ENCODE measurements at regions not wholly inside any gene's neighbourhood (a gene's known extent, or its start where the extent isn't known, plus 50 kb on each side); places are given as distances from the start of the nearest gene placed in this dataset.

DNA sequence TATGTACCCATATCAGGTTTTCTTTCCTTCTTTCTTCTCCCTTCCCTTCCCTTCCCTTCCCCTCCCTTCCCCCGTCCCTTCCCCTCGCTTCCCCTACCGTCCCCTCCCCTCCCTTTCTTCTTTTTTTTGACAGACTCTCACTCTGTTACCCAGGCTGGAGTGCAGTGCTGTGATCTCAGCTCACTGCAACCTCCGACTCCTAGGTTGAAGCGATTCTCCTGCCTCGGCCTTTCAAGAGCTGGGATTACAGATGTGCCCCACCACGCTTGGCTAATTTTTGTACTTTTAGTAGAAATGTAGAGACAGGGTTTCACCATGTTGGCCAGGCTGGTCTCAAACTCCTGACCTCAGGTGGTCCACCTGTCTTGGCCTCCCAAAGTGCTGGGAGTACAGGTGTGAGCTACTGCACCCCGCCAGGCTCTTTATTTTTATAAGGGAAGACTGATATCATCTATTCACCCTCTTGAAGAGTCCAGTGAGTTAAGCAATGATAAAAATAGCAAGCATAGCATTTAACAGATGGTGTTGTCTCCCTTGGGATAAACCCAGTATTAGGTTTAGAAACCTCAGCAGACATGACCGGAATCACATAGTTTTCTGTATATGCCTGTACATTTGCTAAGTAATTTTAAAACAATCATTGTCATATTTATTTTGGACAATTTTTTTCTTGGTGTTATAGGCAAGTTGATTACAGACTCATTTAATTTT is 888.4 kb downstream of the TRIB2 start:
- in situ Hi-C loops (cut with HindIII; ENCODE audit: low pct_unique_long_range_greater_than_20kb, low sequenced_read_pairs): no loop called here
- H3K9me3 ChIP-seq (ENCODE audit: control insufficient read depth, insufficient read depth, low read depth, low read length): no peaks in the 10 kb centered on the region
- POLR2A ChIA-PET: no interaction called here
- intact Hi-C loops (cut with micrococcal nuclease; ENCODE audit: unreplicated experiment): no loop called here
- H3K36me3 ChIP-seq (ENCODE audit: control insufficient read depth, insufficient read depth, low read length): no peaks in the 10 kb centered on the region
- no TSS peak for BruUV-seq (replicated peaks)
- TF ChIP-seq, protein P1, sequence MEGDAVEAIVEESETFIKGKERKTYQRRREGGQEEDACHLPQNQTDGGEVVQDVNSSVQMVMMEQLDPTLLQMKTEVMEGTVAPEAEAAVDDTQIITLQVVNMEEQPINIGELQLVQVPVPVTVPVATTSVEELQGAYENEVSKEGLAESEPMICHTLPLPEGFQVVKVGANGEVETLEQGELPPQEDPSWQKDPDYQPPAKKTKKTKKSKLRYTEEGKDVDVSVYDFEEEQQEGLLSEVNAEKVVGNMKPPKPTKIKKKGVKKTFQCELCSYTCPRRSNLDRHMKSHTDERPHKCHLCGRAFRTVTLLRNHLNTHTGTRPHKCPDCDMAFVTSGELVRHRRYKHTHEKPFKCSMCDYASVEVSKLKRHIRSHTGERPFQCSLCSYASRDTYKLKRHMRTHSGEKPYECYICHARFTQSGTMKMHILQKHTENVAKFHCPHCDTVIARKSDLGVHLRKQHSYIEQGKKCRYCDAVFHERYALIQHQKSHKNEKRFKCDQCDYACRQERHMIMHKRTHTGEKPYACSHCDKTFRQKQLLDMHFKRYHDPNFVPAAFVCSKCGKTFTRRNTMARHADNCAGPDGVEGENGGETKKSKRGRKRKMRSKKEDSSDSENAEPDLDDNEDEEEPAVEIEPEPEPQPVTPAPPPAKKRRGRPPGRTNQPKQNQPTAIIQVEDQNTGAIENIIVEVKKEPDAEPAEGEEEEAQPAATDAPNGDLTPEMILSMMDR (IDR thresholded peaks at IDR 0.05): no peak
- TF ChIP-seq SIN3A (IDR thresholded peaks at IDR 0.05; ENCODE audit: borderline replicate concordance, insufficient read depth, low read depth, low read length): no peak
- no peak for TF ChIP-seq REST (IDR thresholded peaks at IDR 0.05; ENCODE audit: insufficient read depth in 1 of 2, low read depth in 2 of 2, low read length in 1 of 2)
- no peak for TF ChIP-seq POLR2AphosphoS5 (IDR thresholded peaks at IDR 0.05; ENCODE audit: low read depth, low read length)
- TF ChIP-seq TCF7L2 (IDR thresholded peaks at IDR 0.05; ENCODE audit: low read depth, low read length): no peak
- H3K27me3 ChIP-seq (ENCODE audit: control insufficient read depth, insufficient read depth, low read length): no peaks in the 10 kb centered on the region
- no peak overlapping the region for H3K27ac ChIP-seq (ENCODE audit: low read length)
- H3K4me3 ChIP-seq (ENCODE audit: low read depth in 2 of 2, low read length in 2 of 2): no peak overlapping the region
- no peak for ATAC-seq
- CTCF ChIA-PET: no interaction called here
- DNase-seq (ENCODE audit: low read depth, low spot score): no peak
- no peaks in the 10 kb centered on the region for H3K4me1 ChIP-seq (ENCODE audit: control insufficient read depth, insufficient read depth, low read length)

DNA sequence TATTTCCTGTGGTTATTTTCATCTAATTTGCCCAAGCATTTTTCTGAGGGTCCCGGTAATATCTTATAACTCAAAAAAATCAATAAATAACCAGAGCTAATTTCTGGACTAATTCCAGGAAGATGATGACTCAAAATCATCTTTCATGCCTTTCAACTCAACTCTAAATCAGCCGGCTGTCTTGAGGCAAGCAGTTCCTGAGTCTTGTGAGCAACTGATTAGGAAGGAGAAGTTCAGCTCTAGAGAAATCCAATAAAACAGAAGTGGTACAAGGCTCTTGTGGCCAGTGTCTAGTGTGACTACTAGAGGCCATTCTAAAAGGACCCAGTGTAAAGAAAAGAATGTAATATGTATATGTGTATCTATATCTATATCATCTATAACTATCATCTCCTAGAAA is 890.4 kb downstream of the TRIB2 start:
- POLR2A ChIA-PET: no interaction called here
- DNase-seq (ENCODE audit: low read depth, low spot score) (no peak), ATAC-seq (no peak)
- TF ChIP-seq SIN3A (IDR thresholded peaks at IDR 0.05; ENCODE audit: borderline replicate concordance, insufficient read depth, low read depth, low read length): no peak
- TF ChIP-seq, protein P1 (IDR thresholded peaks at IDR 0.05): no peak
- TF ChIP-seq POLR2AphosphoS5 (IDR thresholded peaks at IDR 0.05; ENCODE audit: low read depth, low read length): no peak
- no peak for TF ChIP-seq REST (IDR thresholded peaks at IDR 0.05; ENCODE audit: insufficient read depth in 1 of 2, low read depth in 2 of 2, low read length in 1 of 2)
- TF ChIP-seq TCF7L2 (IDR thresholded peaks at IDR 0.05; ENCODE audit: low read depth, low read length): no peak
- Histone ChIP-seq H3K27me3 (ENCODE audit: control insufficient read depth, insufficient read depth, low read length) (no peaks in the 10 kb centered on the region), H3K4me1 (ENCODE audit: control insufficient read depth, insufficient read depth, low read length) (no peaks in the 10 kb centered on the region), H3K27ac (ENCODE audit: low read length) (no peak overlapping the region), H3K9me3 (ENCODE audit: control insufficient read depth, insufficient read depth, low read depth, low read length) (no peaks in the 10 kb centered on the region), H3K36me3 (ENCODE audit: control insufficient read depth, insufficient read depth, low read length) (no peaks in the 10 kb centered on the region), H3K4me3 (ENCODE audit: low read depth in 2 of 2, low read length in 2 of 2) (no peak overlapping the region)
- CTCF ChIA-PET: no interaction called here
- intact Hi-C loops (cut with micrococcal nuclease; ENCODE audit: unreplicated experiment): no loop called here
- in situ Hi-C loops (cut with HindIII; ENCODE audit: low pct_unique_long_range_greater_than_20kb, low sequenced_read_pairs): no loop called here
- no TSS peak for BruUV-seq (replicated peaks)

Data from Panc1 (cell line).